ENCODE measurements at regions not wholly inside any gene's neighbourhood (a gene's known extent, or its start where the extent isn't known, plus 50 kb on each side); places are given as distances from the start of the nearest gene placed in this dataset.
"Not testable (repeated sequence)": the region's sequence is repeated elsewhere in the genome, so short reads cannot be mapped to it uniquely, and the experiment has no call there.

DNA sequence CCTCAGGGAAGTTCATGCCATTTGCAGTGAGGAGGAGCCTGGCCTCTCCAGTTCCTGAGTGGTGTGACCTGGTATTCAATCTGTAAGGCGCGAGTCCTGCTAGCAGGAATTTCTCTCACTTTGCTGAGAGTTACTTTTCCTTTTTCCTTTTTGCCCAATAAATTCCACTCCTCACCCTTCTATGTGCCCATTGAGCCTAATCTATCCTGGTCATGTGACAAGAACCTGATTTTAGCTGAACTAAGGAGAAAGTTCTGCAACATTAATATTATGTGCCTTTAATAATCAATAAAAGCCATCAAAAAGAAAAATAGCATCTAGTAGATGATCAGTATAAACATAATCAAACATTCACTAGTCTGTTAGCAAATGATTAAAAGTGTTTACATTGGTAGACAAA is 136.1 kb upstream of the POGK start:
- no peak for DNase-seq

DNA sequence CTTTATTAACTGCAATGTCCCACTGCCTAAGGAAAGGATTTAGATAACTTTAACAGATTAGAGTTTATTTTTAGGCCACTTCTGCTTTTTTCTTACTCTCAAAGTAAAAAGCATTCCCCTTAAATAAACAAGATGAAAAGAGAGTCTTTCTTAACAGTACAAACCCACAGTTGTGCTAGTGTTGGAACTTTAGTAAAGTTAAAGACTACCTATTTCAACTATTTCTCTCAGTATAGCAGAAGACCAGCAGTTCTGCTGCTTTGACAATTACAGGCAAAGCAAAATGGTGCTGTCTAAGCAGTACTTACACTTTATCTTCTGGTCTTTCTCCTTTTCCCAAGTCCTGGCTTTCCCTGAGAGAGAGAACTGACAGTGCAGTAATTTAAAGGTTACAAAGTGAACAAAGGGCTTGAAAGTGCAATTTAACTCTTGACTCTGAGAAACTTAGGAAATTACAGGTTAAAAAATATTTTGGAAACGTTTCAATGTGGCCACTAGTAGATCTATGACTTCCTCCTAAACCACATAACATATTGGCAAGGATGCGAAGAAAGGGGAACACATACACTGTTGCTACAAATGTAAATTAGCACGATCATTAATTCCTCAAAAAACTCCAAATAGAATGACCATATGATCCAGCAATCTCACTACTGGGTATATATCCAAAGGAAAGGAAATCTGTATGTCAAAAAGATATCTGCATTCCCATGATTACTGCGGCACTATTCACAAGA is 135.4 kb upstream of the POGK start:
- no peak for DNase-seq

DNA sequence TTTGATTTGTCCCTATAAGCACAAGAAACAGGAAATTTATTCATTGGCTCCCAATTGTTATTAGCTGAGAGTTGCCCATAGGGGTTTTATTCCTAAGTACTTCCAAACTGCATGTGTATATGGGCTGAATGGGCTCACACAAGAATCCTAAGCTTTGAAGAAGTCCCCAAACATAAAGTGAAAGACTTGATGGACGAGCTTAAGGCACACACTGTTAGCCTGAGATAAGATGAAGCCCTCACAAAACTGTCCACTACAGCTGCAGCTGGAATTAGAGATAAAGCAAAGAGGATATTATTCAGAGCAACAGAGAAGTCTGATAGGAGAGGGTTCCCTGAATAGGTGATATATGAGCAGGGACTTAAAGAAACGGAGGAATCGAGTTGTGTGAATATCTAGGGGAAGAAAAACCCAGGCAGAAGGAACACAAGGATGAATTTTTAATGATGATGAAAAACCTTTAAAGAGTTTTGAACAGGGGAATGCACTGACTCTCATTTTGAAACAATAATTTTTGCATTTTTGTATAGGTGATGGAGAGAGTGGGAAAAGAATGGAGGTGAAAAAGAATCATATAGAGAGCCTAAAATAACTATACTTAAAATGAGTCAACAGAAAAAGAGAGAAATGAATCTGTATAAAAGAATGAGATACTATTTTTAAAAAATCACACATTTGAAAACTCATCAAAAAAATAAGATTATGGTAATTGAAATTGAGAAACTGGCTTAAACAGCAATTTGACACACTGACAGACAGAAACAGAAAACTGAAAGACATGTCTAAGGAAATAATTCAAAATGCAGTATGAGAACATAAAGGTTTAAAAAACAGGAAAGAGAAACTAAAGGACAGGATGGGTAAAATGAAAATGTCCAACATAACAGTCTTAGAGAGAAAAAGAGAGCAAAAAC is 133.6 kb upstream of the POGK start:
- DNase-seq: no peak

DNA sequence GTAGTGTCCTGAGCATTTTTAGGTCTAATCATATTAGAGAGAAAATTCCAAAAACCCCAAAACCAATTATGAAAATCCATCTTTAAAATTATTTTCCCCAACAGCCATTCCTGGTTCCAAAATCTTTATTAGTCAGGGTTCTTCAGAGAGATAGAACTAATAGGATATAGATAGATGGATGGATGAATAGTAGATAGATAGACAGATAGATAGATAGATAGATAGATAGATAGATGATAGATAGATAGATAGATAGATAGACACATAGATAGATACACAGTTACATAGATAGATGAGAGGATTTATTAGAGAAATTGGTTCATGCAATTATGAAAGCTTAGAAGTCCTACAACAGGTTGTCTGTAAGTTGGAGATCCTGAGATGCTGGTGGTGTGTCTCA is 122.7 kb upstream of the POGK start:
- no peak for DNase-seq

DNA sequence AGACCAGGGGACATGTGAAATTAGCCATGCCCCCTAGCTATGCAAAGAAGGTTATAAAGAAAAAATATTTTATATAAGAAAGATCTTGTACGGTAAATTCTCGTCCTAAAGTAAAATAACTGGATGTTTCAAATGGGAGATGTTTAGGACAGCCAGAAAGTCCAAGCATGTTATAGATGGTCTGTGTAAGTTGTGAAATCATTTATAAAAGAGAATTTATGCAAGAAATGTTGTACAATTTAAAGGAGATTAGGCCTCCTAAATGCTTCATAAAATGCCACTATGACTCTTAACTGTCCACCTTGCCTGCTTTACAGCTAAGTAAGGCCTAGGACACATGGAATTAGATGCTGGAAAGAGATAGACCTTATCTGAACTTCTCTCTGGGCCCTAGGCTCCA is 118.1 kb upstream of the POGK start:
- no peak for DNase-seq

DNA sequence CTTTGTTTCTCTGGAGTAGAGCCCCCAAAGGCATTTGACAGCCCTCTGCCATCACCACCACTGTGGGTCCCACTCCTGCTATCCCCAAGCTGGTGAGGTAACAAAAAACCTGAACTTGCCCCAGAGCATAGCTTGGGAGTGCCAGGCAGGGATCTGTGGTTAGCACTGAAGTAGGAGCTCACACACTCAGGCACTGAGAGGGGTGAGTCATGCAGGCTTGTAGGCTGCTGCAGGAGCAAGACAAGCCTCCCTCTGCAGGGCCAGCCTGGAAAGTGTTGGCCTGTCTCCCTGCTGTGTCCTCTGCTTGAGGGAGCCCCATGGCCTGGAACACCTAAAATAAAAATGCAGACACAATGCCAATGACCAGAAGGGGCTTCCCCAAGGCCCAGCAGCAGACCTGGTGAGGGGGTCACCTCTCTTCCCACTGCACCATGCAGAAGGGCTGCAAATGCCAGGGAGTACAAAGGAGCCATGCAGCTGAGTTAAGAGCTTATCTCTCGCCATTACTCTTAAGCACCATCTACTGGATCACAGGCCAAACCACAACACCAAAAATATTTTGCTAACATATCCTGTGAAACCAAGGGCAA is 108.9 kb upstream of the POGK start:
- no peak for DNase-seq

DNA sequence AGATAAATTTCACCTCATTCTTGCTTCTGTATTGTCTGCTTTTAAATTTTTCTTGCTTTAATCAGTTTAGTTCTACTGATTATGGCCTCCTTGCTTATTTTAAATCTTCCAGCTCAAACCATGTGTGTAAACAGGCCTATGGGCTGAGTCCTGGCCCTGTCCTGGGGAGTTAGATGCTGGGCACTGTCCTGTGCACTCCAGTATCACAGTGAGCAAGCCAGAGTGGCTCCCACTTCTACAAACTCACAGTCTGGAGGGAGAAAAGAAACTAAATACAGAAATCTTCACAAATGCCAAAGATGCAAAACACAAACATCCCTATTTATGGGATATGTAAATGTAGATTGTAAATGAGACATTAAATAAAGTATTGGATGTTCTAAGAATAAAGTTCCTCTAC is 101.1 kb upstream of the POGK start:
- no peak for DNase-seq

DNA sequence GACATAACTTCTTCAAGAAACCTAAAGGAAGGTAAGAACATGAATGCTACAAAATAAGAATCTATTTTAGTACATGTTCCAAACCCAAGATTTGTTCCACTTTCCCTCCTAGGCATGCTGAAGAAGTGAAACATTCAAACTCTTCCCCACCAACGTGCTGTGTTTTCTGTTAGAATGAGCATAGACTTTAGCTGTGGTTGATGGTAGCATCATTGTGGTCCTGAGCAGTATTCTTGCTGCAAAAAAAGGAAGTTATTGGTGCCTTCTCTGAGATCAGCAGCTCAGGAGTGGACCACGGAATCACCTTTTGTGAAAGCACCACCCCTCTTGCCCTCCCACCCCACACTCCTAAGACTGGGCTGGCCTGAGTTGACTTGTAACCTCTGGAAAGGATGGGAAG is 100.4 kb upstream of the POGK start:
- no peak for DNase-seq

DNA sequence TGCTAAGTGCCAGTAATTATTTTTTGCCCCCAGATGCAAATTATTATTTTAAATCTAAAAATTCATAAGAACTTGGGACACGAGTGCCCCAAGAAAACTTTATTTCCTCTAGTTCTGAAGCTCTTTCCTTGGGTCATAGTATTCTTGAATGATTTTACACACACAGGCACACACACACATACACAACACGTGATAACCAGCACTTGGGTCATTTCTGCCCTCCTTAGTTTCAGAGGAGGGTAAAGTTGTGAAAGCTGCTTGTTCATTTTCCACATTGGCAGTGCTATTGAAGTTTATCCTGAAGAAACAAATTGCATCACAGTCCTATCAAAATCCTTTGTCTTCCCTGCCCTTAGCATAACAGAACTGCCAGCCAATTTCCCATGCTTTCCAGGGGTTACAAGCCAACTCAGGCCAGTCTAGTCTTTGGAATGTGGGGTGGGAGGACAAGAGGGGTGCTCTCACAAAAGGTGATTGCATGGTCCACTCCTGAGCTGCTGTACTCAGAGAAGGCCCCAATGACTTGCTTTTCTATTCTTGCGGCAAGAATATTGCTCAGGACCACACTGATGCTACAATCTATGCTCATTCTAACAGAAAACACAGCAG is 98.5 kb upstream of the POGK start:
- DNase-seq: no peak

DNA sequence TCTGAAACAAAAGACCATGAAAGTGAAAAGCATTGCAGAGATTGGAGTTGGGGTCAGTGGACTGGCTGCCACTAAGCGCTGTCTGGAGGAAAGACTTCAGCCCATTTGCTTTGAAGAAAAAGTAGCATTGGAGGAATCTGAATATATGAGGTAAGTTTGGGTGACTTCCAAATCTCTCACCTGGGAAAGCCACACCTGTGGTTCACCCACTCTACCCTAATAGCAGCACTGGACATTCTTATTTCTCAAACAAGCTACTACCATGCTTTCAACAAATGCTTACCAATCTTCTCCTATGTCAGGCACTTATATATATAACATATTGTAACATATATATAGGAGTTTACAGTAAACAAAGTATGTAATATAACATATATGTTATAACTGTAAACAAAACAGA is 76.0 kb upstream of the POGK start:
- DNase-seq: no peak

DNA sequence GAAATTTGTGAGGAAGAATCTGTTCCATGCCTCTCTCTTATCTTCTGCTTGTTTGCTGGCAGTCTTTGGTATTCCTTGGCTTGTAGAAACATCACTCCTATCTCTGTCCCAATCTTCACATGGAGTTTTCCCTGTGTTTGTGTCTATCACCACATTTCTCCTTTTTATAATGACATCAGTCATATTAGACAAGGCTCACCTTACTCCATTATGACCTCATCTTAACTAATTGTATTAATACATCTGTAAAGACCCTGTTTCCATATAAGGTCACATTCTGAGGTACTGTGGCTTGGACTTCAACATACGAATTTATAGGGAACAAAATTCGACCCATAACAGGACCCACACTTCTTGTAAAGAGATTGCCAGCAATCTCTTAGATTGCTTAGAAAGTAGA is 72.3 kb upstream of the POGK start:
- DNase-seq: no peak

DNA sequence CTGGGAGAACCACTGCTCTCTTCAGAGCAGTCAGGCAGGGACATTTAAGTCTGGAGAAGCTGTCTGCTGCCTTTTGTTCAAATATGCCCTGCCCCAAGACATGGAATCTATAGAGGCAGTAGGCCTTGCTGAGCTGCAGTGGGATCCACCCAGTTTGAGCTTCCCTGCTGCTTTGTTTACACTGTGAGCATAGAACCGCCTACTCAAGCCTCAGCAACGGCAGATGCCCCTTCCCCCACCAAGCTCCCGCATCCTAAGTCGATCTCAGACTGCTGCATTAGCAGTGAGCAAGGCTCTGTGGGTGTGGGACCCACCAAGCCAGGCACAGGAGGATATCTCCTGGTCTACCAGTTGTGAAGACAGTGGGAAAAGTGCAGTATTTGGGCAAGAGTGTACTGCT is 54.6 kb upstream of the POGK start:
- DNase-seq: not testable (repeated sequence)

DNA sequence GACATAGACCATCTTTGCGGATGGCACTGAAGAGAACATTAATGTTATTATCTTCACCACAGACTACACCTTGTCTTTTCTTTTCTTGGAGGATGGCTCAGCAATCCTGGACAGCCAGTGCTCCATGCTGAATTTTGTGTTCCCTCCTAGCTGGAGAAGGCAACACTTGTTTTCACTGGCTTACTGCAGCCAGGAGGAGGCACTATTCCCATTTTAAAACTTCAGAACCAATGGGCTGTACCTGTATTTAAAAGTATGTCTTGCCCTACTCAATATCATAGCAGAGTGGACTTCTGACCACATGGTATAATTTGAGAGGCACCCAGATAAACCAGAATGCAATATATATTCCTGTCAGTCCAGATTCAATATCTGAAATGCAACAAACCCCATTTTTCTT is 53.3 kb upstream of the POGK start:
- DNase-seq: no peak

DNA sequence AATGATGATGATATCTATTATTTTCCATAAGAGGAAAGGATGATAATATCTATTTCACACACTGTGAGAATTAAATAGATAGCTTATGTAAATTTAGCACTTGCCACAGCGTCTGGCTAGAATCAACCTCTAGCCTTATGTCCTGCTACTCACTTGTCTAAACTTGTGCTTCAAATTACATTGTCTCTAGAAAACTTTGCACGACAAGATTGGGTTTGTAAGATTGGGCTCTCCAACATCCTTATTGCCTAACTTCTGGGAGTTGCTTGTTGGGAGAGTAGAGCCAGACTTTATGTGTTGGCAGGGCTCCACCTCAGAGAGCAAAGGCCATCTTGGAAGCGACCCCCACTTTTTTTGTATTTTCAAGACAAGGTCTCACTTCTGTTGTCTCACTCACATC is 50.0 kb upstream of the POGK start:
- no peak for DNase-seq
